VCaP (cell line): ENCODE measurements at regions not wholly inside any gene's neighbourhood (a gene's known extent, or its start where the extent isn't known, plus 50 kb on each side); places are given as distances from the start of the nearest gene placed in this dataset.

Experiments used
- H3K27ac ChIP-seq: fragments of 450-650 bp; 2 replicates; pipeline ENCODE4 v1.5.1; 2017
- TF ChIP-seq, protein P1 (sequence below): fragments of 450-650 bp; conservative IDR thresholded peaks from 2 replicates; pipeline ENCODE4 v1.5.1; 2017; ENCODE audit warnings: mild to moderate bottlenecking, moderate library complexity

DNA sequence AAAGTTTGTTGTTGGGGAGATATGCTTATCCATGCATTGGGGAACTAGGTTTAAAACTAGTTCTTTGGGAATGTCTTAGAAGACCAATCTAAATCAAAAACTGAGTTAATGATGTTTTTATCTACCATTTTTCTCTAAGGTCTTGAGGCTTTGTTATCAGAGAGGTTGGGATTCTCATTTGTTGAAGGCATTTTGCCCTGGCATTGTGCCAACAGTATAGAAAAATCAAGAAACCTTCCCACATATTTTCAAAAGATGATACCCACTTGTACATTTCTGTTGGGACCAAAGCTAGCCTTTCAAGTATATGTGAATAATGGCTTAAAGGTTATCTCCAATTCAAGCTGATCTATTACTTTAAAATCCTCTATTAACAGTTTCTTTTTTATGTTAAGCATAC, 419.8 kb upstream of the KIF2A start:
- TF ChIP-seq, protein P1, sequence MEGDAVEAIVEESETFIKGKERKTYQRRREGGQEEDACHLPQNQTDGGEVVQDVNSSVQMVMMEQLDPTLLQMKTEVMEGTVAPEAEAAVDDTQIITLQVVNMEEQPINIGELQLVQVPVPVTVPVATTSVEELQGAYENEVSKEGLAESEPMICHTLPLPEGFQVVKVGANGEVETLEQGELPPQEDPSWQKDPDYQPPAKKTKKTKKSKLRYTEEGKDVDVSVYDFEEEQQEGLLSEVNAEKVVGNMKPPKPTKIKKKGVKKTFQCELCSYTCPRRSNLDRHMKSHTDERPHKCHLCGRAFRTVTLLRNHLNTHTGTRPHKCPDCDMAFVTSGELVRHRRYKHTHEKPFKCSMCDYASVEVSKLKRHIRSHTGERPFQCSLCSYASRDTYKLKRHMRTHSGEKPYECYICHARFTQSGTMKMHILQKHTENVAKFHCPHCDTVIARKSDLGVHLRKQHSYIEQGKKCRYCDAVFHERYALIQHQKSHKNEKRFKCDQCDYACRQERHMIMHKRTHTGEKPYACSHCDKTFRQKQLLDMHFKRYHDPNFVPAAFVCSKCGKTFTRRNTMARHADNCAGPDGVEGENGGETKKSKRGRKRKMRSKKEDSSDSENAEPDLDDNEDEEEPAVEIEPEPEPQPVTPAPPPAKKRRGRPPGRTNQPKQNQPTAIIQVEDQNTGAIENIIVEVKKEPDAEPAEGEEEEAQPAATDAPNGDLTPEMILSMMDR = no peak
- no peak overlapping the region for H3K27ac ChIP-seq

DNA sequence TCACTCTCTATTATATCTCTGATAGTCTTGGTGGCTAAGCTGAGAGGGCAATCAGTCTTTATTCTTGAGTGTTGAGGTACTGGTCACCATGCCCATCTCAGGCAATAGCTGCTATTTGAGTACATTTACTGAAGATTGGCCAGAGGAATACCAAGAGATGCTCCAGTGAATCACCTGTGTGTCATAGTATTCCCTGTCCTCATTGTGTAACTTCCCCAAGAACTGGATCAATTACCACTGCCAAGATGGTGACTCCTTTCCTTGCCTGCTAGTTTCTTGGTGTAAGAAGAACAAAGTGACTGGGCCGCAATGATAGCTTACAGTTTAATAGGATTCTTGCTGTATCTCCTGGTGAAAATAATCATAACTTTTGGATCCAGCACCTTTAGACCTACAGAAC, 418.7 kb upstream of the KIF2A start:
- TF ChIP-seq, protein P1 = no peak
- H3K27ac ChIP-seq = no peak overlapping the region

DNA sequence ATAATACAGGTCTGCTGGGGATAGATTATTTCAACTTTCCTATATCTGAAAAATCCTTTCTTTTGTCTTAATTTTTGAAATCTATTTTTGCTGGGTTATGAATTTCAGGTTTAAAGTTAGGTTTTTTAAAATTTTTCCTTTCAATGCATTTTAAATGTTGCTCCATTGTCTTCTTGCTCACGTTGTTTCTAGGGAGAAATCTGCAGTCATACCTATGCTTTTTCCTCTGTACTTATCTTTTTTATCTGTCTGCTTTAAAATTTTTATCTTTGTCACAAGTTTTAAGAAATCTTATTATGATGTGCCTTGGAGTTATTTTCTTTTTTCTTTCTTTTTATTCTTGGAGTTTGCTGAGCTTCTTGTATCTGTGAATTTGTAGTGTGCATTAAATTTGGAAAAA, 412.0 kb upstream of the KIF2A start:
- TF ChIP-seq, protein P1 = no peak
- no peak overlapping the region for H3K27ac ChIP-seq

DNA sequence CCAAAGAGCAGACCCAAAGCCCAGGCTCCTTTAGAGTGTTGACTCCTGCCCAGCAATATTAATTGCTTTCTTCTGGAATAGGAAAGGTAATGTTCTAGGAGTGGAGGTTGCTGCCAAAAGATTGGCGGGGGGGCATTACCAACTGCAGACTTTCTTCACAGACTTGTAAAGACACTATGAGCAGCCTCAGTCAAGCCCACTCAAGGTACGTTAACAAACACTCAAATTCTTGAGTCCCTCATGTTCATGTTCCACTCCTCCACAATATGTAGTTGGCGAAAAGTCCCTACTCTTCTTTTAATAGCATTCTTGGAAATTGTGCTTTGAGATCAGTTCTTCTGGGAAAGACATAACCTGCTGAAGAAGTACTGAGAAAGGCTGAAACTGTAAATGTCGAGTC, 409.2 kb upstream of the KIF2A start:
- H3K27ac ChIP-seq = no peak overlapping the region
- TF ChIP-seq, protein P1 = no peak

DNA sequence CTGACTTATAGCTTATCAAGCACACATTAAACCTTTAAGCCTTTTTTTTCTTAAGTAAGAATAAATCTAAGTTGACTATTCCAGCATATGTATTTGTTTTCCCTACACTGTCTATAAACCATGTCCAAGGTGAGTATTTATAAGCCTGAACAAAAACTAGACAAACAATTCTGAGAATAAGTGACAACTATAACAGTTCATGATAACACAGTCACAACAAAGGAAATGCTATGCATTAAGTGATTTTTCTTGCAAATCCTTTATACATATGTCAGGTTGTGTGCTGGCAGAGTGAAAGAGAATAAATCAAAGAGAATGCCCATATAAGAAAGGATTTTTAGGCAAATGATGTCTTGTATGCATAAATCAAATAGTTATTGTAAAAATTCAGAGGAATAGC, 408.8 kb upstream of the KIF2A start:
- TF ChIP-seq, protein P1 = no peak

DNA sequence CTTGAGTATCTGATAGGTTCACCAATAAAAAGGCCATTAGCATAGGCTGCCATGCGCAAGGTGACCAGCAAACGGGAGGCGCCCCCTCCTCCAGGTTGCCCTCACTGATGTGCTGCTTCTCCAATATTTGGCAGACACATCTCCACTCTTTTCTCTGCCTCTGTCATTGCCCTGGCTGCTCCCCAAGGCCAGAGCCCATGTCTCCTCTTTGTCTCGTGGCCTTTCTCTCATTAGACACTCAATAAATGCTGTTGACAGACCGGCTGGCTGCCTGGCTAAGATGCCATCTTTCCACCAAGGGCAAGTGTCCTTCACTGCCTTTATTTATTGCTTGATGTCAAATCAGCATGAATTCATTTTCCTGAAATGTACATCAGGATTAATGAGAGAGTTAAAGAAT, 404.0 kb upstream of the KIF2A start:
- no peak overlapping the region for H3K27ac ChIP-seq
- TF ChIP-seq, protein P1 = no peak

More for the DNA sequence above, 408.8 kb upstream of the KIF2A start:
- H3K27ac ChIP-seq = no peak overlapping the region

DNA sequence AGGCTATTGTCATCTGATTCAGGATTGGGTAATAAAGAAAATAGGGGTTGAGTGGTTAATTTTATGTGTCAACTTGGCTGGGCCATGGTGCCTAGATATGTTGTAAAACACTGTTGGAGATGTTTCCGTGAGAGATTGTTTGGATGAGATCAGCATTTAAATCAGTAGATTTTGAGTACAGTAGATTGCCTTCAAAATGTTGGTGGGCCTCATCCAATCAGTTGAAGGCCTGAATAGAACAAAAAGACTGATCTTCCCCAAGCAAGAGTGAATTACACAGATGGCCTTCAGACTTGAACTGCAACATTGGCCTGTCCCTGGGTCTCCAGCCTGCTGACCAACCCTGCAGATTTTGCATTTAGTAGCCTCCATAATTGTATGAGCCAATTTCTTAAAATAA, 401.3 kb upstream of the KIF2A start:
- no peak overlapping the region for H3K27ac ChIP-seq
- TF ChIP-seq, protein P1 = no peak

DNA sequence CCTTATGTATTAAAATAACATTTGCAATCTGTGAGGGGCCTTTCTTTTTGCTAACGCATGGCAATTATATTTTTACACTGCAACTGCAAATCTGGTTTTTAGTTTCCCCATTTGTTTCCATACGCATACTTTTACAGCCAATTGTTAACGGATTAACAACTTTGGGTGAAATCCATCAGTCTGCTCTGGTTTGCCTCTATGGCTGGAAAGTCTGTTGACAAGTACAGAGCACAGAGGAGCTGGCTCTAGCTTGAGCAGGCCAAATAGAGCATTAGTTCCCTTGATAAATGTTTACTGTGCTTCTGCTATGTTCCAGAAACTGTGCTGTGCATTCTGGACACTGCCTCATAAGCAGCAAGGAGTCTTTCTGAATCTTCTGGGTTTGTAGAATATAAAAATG, 400.4 kb upstream of the KIF2A start:
- TF ChIP-seq, protein P1 = no peak
- no peak overlapping the region for H3K27ac ChIP-seq
